Left cardiac atrium (tissue), 4 donors: ENCODE measurements at regions not wholly inside any gene's neighbourhood (a gene's known extent, or its start where the extent isn't known, plus 50 kb on each side); places are given as distances from the start of the nearest gene placed in this dataset.

Experiments
- ATAC-seq, 2 donors: fragments of 200-7000 bp; cut with Tn5 transposase; one replicate each; pipeline ENCODE4 v1.9.1; 2020; ENCODE audit warnings: mild to moderate bottlenecking in 2 of 2, moderate library complexity in 2 of 2
- DNase-seq: peaks from one replicate; pipeline ENCODE4 v3.0.0-alpha.2; 2020
- intact Hi-C, 2 donors: fragments of 100-400 bp; cut with DNase I; formaldehyde crosslinking; loops; one replicate each; pipeline versions ENCODE4 v1.14.1 to v1.15.1; 2022 to 2023
- donor health status: DM: no; HTN: yes; CAD: no.
- donor health status: DM: no; HTN: yes; CAD: no; lungs with severe emphysema.
- donor health status: DM: yes; HTN: yes; CAD: no.
- donor health status: Dilated cardiomyopathy.

- ATAC-seq (no peak), DNase-seq (no peak)
- intact Hi-C loops, result no loop called here
These were observed 1983.5 kb upstream of the CELF4 start for GRCh38 chr18:39549144-39549543.

GRCh38 chr18:39531659-39532058, 1966.1 kb upstream of the CELF4 start:
- intact Hi-C loops, result no loop called here
- DNase-seq (no peak), ATAC-seq (no peak)

- DNase-seq (no peak), ATAC-seq (no peak)
- intact Hi-C loops, result no loop called here
These were observed 1963.8 kb upstream of the CELF4 start for GRCh38 chr18:39529358-39529757.

GRCh38 chr18:39527465-39527864, 1961.9 kb upstream of the CELF4 start:
- intact Hi-C loops, result no loop called here
- DNase-seq (no peak), ATAC-seq (no peak)

- no peak for ATAC-seq
- DNase-seq, result no peak
- intact Hi-C loops, result no loop called here
These were observed 1958.8 kb upstream of the CELF4 start for GRCh38 chr18:39524370-39524769.

GRCh38 chr18:39523281-39523680, 1957.7 kb upstream of the CELF4 start:
- DNase-seq, result no peak
- no peak for ATAC-seq
- intact Hi-C loops, result no loop called here

- intact Hi-C loops, result no loop called here
- no peak for DNase-seq
- ATAC-seq, result no peak
These were observed 1955.6 kb upstream of the CELF4 start for GRCh38 chr18:39521164-39521563.

GRCh38 chr18:39519741-39520140, 1954.1 kb upstream of the CELF4 start:
- intact Hi-C loops, result no loop called here
- DNase-seq (no peak), ATAC-seq (no peak)

- ATAC-seq (no peak), DNase-seq (no peak)
- intact Hi-C loops, result no loop called here
These were observed 1949.7 kb upstream of the CELF4 start for GRCh38 chr18:39515299-39515698.

- intact Hi-C loops, result no loop called here
- no peak for DNase-seq
- ATAC-seq, result no peak
These were observed 1947.6 kb upstream of the CELF4 start for GRCh38 chr18:39513186-39513585.

- no peak for DNase-seq
- intact Hi-C loops, result no loop called here
- ATAC-seq, result no peak
These were observed 1941.2 kb upstream of the CELF4 start for GRCh38 chr18:39506581-39507330.

- intact Hi-C loops, result no loop called here
- no peak for DNase-seq
- no peak for ATAC-seq
These were observed 1934.7 kb upstream of the CELF4 start for GRCh38 chr18:39500306-39500705.

- ATAC-seq (no peak), DNase-seq (no peak)
- intact Hi-C loops, result no loop called here
These were observed 1932.2 kb upstream of the CELF4 start for GRCh38 chr18:39497821-39498220.

GRCh38 chr18:39496986-39497385, 1931.4 kb upstream of the CELF4 start:
- ATAC-seq (no peak), DNase-seq (no peak)
- intact Hi-C loops, result no loop called here

GRCh38 chr18:39494211-39494896, 1928.8 kb upstream of the CELF4 start:
- intact Hi-C loops, result no loop called here
- no peak for ATAC-seq

GRCh38 chr18:39491408-39491807, 1925.8 kb upstream of the CELF4 start:
- DNase-seq, result no peak
- intact Hi-C loops, result no loop called here
- no peak for ATAC-seq

More at GRCh38 chr18:39494211-39494896, 1928.8 kb upstream of the CELF4 start:
- DNase-seq, result no peak

- DNase-seq, result no peak
- intact Hi-C loops, result no loop called here
- no peak for ATAC-seq
These were observed 1923.8 kb upstream of the CELF4 start for GRCh38 chr18:39489431-39489830.

- intact Hi-C loops, result no loop called here
- no peak for ATAC-seq
- no peak for DNase-seq
These were observed 1922.3 kb upstream of the CELF4 start for GRCh38 chr18:39487932-39488331.

- DNase-seq, result no peak
- no peak for ATAC-seq
- intact Hi-C loops, result no loop called here
These were observed 1920.7 kb upstream of the CELF4 start for GRCh38 chr18:39486268-39486667.

- intact Hi-C loops, result no loop called here
- ATAC-seq, result no peak
- DNase-seq, result no peak
These were observed 1920.1 kb upstream of the CELF4 start for GRCh38 chr18:39485696-39486095.

GRCh38 chr18:39481281-39481680, 1915.7 kb upstream of the CELF4 start:
- intact Hi-C loops, result no loop called here
- ATAC-seq (no peak), DNase-seq (no peak)
